Astrocyte (in vitro differentiated cells and primary cell): ENCODE measurements at regions not wholly inside any gene's neighbourhood (a gene's known extent, or its start where the extent isn't known, plus 50 kb on each side); places are given as distances from the start of the nearest gene placed in this dataset.

Experiments used
- DNase-seq: peaks from one replicate; pipeline ENCODE4 v3.0.0-alpha.2; 2010; ENCODE audit warnings: low read depth
- FAIRE-seq: peaks from 2 replicates; lab custom pipeline; 2011; peaks lifted over from hg19 to GRCh38; lab: Jason Lieb, UNC
- H2AFZ ChIP-seq: 2 replicates; pipeline ENCODE4 v1.6.0; 2012; ENCODE audit warnings: low read depth, low read length, inconsistent platforms
- H3K27ac ChIP-seq: 2 replicates; pipeline ENCODE4 v1.5.1; 2011; ENCODE audit warnings: low read depth, low read length, inconsistent platforms
- H3K27me3 ChIP-seq: 2 replicates; pipeline ENCODE4 v1.6.0; 2011; ENCODE audit warnings: low read length, inconsistent platforms; ENCODE audit not compliant: insufficient read depth
- H3K36me3 ChIP-seq: 2 replicates; pipeline ENCODE4 v1.5.1; 2011; ENCODE audit warnings: low read length, inconsistent platforms; ENCODE audit not compliant: insufficient read depth
- H3K4me1 ChIP-seq: 2 replicates; pipeline ENCODE4 v1.5.1; 2011; ENCODE audit warnings: low read length, inconsistent platforms; ENCODE audit not compliant: insufficient read depth
- H3K4me2 ChIP-seq: 2 replicates; pipeline ENCODE4 v1.6.0; 2012; ENCODE audit warnings: low read length, inconsistent platforms
- H3K4me3 ChIP-seq: 2 replicates; pipeline ENCODE4 v1.5.1; 2011; ENCODE audit warnings: low read depth, mild to moderate bottlenecking, low read length, inconsistent platforms; ENCODE audit not compliant: insufficient read depth
- H3K79me2 ChIP-seq: 2 replicates; pipeline ENCODE4 v1.6.0; 2012; ENCODE audit warnings: mild to moderate bottlenecking, low read length, inconsistent platforms; ENCODE audit not compliant: insufficient read depth
- H3K9ac ChIP-seq: 2 replicates; pipeline ENCODE4 v1.6.0; 2012; ENCODE audit warnings: mild to moderate bottlenecking, low read length, inconsistent platforms
- H3K9me3 ChIP-seq: 2 replicates; pipeline ENCODE4 v1.5.1; 2012; ENCODE audit warnings: low read depth, mild to moderate bottlenecking, low read length, inconsistent platforms; ENCODE audit not compliant: insufficient read depth
- H4K20me1 ChIP-seq: 2 replicates; pipeline ENCODE4 v1.6.0; 2012; ENCODE audit warnings: low read length, inconsistent platforms; ENCODE audit not compliant: insufficient read depth
- H3K27ac Mint-ChIP-seq: one replicate; pipeline ENCODE4 v1.8.0; 2021; ENCODE audit warnings: mild to moderate bottlenecking, mixed read lengths; ENCODE audit not compliant: unreplicated experiment
- H3K27me3 Mint-ChIP-seq: one replicate; pipeline ENCODE4 v1.8.0; 2021; ENCODE audit warnings: low read depth, mixed read lengths; ENCODE audit not compliant: unreplicated experiment
- H3K36me3 Mint-ChIP-seq: one replicate; pipeline ENCODE4 v1.8.0; 2021; ENCODE audit warnings: low read depth, mixed read lengths; ENCODE audit not compliant: unreplicated experiment
- H3K4me1 Mint-ChIP-seq: one replicate; pipeline ENCODE4 v1.8.0; 2021; ENCODE audit warnings: low read depth, mixed read lengths; ENCODE audit not compliant: unreplicated experiment
- H3K4me3 Mint-ChIP-seq: one replicate; pipeline ENCODE4 v1.8.0; 2021; ENCODE audit warnings: mild to moderate bottlenecking, moderate library complexity, mixed read lengths; ENCODE audit not compliant: unreplicated experiment
- H3K9me3 Mint-ChIP-seq: one replicate; pipeline ENCODE4 v1.8.0; 2021; ENCODE audit warnings: mild to moderate bottlenecking, mixed read lengths; ENCODE audit not compliant: unreplicated experiment
- EZH2 ChIP-seq: IDR thresholded peaks from 2 replicates; pipeline ENCODE4 v1.6.1; 2012; ENCODE audit warnings: mild to moderate bottlenecking, low read length, inconsistent platforms; ENCODE audit not compliant: insufficient read depth
- TF ChIP-seq, protein P1 (sequence below): IDR thresholded peaks from 2 replicates; pipeline ENCODE4 v1.5.1; 2011; ENCODE audit warnings: low read depth, mild to moderate bottlenecking, inconsistent platforms, low read length, moderate library complexity; ENCODE audit not compliant: insufficient read depth

- H3K9me3 Mint-ChIP-seq = no peaks in the 10 kb centered on the region
- no peak overlapping the region for H3K27ac Mint-ChIP-seq
- no peak overlapping the region for H2AFZ ChIP-seq
- H3K4me3 ChIP-seq = no peak overlapping the region
- H3K27me3 ChIP-seq = no peaks in the 10 kb centered on the region
- H3K9me3 ChIP-seq = no peaks in the 10 kb centered on the region
- TF ChIP-seq, protein P1, sequence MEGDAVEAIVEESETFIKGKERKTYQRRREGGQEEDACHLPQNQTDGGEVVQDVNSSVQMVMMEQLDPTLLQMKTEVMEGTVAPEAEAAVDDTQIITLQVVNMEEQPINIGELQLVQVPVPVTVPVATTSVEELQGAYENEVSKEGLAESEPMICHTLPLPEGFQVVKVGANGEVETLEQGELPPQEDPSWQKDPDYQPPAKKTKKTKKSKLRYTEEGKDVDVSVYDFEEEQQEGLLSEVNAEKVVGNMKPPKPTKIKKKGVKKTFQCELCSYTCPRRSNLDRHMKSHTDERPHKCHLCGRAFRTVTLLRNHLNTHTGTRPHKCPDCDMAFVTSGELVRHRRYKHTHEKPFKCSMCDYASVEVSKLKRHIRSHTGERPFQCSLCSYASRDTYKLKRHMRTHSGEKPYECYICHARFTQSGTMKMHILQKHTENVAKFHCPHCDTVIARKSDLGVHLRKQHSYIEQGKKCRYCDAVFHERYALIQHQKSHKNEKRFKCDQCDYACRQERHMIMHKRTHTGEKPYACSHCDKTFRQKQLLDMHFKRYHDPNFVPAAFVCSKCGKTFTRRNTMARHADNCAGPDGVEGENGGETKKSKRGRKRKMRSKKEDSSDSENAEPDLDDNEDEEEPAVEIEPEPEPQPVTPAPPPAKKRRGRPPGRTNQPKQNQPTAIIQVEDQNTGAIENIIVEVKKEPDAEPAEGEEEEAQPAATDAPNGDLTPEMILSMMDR = no peak
- TF ChIP-seq EZH2 = no peak
- FAIRE-seq = no peak
- H3K4me1 Mint-ChIP-seq = peaks cover 3% of the 10 kb centered on the region
- H3K9ac ChIP-seq = no peak overlapping the region
- H3K4me3 Mint-ChIP-seq = no peak overlapping the region
- H3K27me3 Mint-ChIP-seq = no peaks in the 10 kb centered on the region
- no peaks in the 10 kb centered on the region for H3K36me3 ChIP-seq
- no peak overlapping the region for H3K4me2 ChIP-seq
- H4K20me1 ChIP-seq = no peaks in the 10 kb centered on the region
- H3K36me3 Mint-ChIP-seq = no peaks in the 10 kb centered on the region
- no peak overlapping the region for H3K27ac ChIP-seq
- DNase-seq = no peak
- no peaks in the 10 kb centered on the region for H3K4me1 ChIP-seq
- no peaks in the 10 kb centered on the region for H3K79me2 ChIP-seq
Observed at GRCh38 chrY:7555006-7555405, 643.5 kb upstream of the AMELY start.

DNA sequence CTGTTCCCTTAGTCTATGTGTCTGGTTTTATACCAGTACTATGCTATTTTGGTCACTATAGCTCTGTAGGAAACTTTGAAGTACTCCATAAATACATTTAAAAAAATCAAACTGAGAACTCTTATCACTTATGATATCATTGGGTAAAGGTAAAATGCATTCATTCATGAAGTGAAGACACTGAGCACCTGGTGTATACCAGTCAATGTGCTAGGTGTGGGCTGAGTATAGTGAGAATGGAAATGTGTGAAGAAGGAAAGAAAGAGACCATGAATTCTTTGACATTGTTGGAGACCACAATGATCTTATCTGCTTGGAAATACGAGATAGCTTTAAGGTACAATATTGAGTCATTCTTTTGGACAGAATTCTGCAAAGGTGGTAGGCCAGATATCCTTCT lies 633.5 kb upstream of the AMELY start:
- no peak overlapping the region for H3K4me3 ChIP-seq
- no peaks in the 10 kb centered on the region for H4K20me1 ChIP-seq
- DNase-seq (no peak), FAIRE-seq (no peak)
- H2AFZ ChIP-seq = no peak overlapping the region
- H3K79me2 ChIP-seq = no peaks in the 10 kb centered on the region
- Mint-ChIP-seq H3K4me3 (no peak overlapping the region), H3K27me3 (no peaks in the 10 kb centered on the region), H3K36me3 (no peaks in the 10 kb centered on the region), H3K9me3 (peaks cover 4% of the 10 kb centered on the region), H3K27ac (no peak overlapping the region), H3K4me1 (no peaks in the 10 kb centered on the region)
- H3K27ac ChIP-seq = no peak overlapping the region
- H3K4me1 ChIP-seq = no peaks in the 10 kb centered on the region
- H3K9me3 ChIP-seq = no peaks in the 10 kb centered on the region
- TF ChIP-seq, protein P1 = no peak
- TF ChIP-seq EZH2 = no peak
- H3K4me2 ChIP-seq = no peak overlapping the region
- H3K27me3 ChIP-seq = no peaks in the 10 kb centered on the region
- H3K9ac ChIP-seq = no peak overlapping the region
- H3K36me3 ChIP-seq = no peaks in the 10 kb centered on the region

DNA sequence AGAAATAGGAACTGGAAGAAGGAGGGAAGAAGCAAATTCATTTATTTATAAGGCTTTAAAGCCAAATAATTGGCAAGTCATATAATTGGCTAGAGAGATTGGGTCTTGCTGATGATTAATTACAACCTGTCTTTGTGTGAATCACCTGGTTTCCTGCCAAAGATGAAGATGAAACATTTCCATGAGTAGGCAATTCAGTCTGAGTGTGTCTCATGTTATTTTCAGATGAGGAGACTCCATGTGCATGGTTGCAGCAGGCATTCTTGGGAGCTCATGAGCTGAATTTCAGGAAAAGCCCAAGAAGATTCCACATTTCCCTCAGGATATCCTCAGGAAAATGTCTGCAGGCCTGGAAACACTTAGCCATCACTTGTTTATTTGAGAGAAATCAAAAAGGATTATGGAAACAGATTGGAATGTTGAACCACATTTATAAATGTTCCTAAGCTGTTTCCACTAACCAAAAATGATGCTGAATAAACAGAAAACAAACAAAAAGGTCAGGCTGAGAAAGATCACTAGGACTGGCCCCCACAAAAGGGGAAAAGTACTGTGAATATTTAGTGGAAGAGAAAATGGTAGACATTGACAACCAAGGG lies 632.7 kb upstream of the AMELY start:
- no peaks in the 10 kb centered on the region for H3K27me3 Mint-ChIP-seq
- FAIRE-seq (no peak), DNase-seq (no peak)
- Histone ChIP-seq H3K27me3 (no peaks in the 10 kb centered on the region), H3K4me3 (no peak overlapping the region), H3K27ac (no peak overlapping the region), H3K9ac (no peak overlapping the region), H3K36me3 (no peaks in the 10 kb centered on the region), H2AFZ (no peak overlapping the region), H3K79me2 (no peaks in the 10 kb centered on the region), H3K4me2 (no peak overlapping the region), H4K20me1 (no peaks in the 10 kb centered on the region), H3K9me3 (no peaks in the 10 kb centered on the region), H3K4me1 (no peaks in the 10 kb centered on the region)
- H3K9me3 Mint-ChIP-seq = peaks cover 4% of the 10 kb centered on the region
- H3K27ac Mint-ChIP-seq = no peak overlapping the region
- no peaks in the 10 kb centered on the region for H3K4me1 Mint-ChIP-seq
- no peak overlapping the region for H3K4me3 Mint-ChIP-seq
- TF ChIP-seq, protein P1 = no peak
- no peak for TF ChIP-seq EZH2
- no peaks in the 10 kb centered on the region for H3K36me3 Mint-ChIP-seq
